LNCAP (cell line): ENCODE measurements at regions not wholly inside any gene's neighbourhood (a gene's known extent, or its start where the extent isn't known, plus 50 kb on each side); places are given as distances from the start of the nearest gene placed in this dataset.

Experiments
- TF ChIP-seq, protein P1 (sequence below): fragments of 450-650 bp; IDR thresholded peaks from 2 replicates; pipeline ENCODE4 v1.5.1; 2017; ENCODE audit warnings: mild to moderate bottlenecking

- TF ChIP-seq, protein P1, sequence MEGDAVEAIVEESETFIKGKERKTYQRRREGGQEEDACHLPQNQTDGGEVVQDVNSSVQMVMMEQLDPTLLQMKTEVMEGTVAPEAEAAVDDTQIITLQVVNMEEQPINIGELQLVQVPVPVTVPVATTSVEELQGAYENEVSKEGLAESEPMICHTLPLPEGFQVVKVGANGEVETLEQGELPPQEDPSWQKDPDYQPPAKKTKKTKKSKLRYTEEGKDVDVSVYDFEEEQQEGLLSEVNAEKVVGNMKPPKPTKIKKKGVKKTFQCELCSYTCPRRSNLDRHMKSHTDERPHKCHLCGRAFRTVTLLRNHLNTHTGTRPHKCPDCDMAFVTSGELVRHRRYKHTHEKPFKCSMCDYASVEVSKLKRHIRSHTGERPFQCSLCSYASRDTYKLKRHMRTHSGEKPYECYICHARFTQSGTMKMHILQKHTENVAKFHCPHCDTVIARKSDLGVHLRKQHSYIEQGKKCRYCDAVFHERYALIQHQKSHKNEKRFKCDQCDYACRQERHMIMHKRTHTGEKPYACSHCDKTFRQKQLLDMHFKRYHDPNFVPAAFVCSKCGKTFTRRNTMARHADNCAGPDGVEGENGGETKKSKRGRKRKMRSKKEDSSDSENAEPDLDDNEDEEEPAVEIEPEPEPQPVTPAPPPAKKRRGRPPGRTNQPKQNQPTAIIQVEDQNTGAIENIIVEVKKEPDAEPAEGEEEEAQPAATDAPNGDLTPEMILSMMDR = no peak
These were observed 690.9 kb downstream of the NXPH1 start for GRCh38 chr7:9124320-9124719.

DNA sequence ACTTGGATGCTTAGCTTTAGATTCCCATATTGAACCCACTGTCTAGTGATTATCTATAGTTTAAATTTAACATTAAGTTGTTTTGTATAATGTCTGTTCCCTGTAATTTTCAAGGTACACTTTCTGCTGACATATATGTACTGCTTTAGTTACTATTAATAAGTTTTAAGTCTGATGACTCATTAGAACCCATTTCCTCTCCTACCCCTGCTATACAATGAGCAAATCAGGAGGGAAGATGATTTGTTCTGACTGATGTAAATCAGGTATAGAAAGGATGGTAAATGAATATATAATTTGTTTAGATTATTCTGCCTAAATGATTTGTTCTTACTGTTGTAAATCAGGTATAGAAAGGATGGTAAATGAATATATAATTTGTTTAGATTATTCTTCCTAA lies 691.8 kb downstream of the NXPH1 start:
- TF ChIP-seq, protein P1 = no peak

- TF ChIP-seq, protein P1 = no peak
These were observed 694.5 kb downstream of the NXPH1 start for GRCh38 chr7:9127901-9128300.

DNA sequence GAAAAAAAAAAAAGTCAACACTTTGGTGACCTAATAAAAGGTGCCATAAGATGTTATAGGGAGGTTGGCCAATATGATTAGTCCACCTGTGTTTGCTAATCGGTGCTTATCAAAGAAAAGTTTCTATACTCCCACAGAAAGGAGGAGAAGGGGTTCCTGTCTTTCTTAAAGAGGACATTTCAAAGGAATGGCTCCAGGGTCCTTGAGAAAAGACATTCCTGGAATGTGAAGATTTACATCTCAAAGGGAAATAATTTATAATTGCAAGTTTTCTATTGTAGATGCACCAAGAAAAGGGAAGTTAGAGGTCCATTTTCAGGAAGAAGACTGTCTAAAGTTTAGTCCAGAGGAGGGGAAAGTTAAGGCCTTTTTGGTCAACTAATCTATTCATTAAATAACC lies 715.3 kb downstream of the NXPH1 start:
- TF ChIP-seq, protein P1 = no peak

GRCh38 chr7:9149499-9150082 lies 716.2 kb downstream of the NXPH1 start:
- TF ChIP-seq, protein P1 = no peak

DNA sequence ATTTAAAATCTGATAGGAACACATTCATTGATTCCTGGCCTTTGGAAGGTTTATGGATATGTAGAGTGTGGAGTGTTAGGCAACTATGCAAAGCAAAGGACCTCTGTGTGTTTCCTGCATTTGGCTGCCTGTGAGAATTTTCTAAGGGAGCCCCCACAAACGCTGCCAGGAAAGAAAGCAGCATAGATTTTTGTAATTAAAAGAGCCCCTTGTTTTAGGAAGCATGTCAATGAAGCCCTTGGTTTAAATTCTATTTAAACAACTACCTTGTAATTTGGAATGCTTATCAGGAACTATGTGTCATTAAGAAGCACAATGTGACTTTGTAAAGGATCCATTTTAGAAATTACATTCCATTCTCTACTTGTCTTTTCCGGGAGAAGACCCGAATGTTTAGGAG lies 742.5 kb downstream of the NXPH1 start:
- TF ChIP-seq, protein P1 = no peak

DNA sequence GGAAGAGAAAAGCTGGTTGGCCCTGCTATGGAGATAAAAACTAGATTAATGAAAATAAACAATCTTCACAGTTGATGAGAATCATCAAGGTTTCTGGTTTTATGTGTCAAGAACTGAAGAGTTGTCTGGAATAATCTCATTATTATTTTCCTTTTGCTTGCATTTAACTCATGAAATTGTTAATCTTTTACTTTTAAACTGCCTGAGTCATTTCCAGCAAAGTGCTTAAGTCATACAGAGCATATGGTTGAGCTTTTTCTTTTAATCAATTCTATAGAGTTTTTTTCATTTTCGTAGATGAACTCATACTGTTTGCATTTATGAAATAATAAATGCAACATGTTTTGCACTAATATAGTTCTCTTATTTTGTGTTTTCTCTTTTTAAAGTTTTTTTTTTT lies 747.9 kb downstream of the NXPH1 start:
- TF ChIP-seq, protein P1 = no peak

- TF ChIP-seq, protein P1 = no peak
These were observed 753.3 kb downstream of the NXPH1 start for GRCh38 chr7:9186730-9187129.
